Osteocyte (in vitro differentiated cells): ENCODE measurements at regions not wholly inside any gene's neighbourhood (a gene's known extent, or its start where the extent isn't known, plus 50 kb on each side); places are given as distances from the start of the nearest gene placed in this dataset.

ENCODE experiments used
- DNase-seq: peaks from one replicate; pipeline ENCODE4 v3.0.0; 2021; ENCODE audit warnings: mixed read lengths; ENCODE audit not compliant: unreplicated experiment; ENCODE audit errors: extremely low spot score
- H3K27ac Mint-ChIP-seq: one replicate; pipeline ENCODE4 v1.8.0; 2021; ENCODE audit warnings: mild to moderate bottlenecking, mixed read lengths; ENCODE audit not compliant: unreplicated experiment
- H3K27me3 Mint-ChIP-seq: one replicate; pipeline ENCODE4 v1.8.0; 2021; ENCODE audit warnings: mixed read lengths; ENCODE audit not compliant: unreplicated experiment
- H3K36me3 Mint-ChIP-seq: one replicate; pipeline ENCODE4 v1.8.0; 2021; ENCODE audit warnings: mixed read lengths; ENCODE audit not compliant: unreplicated experiment
- H3K4me1 Mint-ChIP-seq: one replicate; pipeline ENCODE4 v1.8.0; 2021; ENCODE audit warnings: mixed read lengths; ENCODE audit not compliant: unreplicated experiment
- H3K4me3 Mint-ChIP-seq: one replicate; pipeline ENCODE4 v1.8.0; 2021; ENCODE audit warnings: mild to moderate bottlenecking, moderate library complexity, mixed read lengths; ENCODE audit not compliant: unreplicated experiment
- H3K9me3 Mint-ChIP-seq: one replicate; pipeline ENCODE4 v1.8.0; 2021; ENCODE audit warnings: mixed read lengths; ENCODE audit not compliant: unreplicated experiment
- CTCF ChIP-seq: fragments of 200-600 bp; sonication (generic); IDR thresholded peaks from 2 replicates; pipeline ENCODE4 v1.5.0; 2021; ENCODE audit warnings: antibody characterized with exemption, mild to moderate bottlenecking, moderate library complexity

DNA sequence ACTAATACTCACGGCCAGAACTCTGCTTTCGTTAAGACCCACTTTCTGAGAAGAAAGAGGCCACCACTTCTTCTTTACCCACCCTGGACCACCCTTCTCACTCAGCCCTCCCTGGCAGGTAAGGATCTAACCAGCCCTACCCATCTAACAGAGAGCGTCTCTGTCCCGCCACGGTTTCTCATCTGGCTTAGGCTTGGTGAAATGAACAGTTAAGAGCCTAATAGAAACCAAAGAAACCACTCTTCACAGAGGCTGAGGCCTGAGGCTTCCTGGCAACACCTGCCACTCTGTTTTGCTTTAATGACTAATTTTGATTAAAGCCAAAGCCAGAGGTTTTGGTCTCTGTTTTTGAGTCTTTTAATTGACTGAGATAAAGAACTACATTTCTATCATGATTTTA, 354.1 kb upstream of the SLC30A5 start:
- no peak for TF ChIP-seq CTCF
- H3K27me3 Mint-ChIP-seq = peaks cover 8% of the 10 kb centered on the region
- DNase-seq = no peak
- no peaks in the 10 kb centered on the region for H3K36me3 Mint-ChIP-seq
- no peak overlapping the region for H3K27ac Mint-ChIP-seq
- no peaks in the 10 kb centered on the region for H3K4me1 Mint-ChIP-seq
- H3K4me3 Mint-ChIP-seq = no peak overlapping the region
- H3K9me3 Mint-ChIP-seq = no peaks in the 10 kb centered on the region

DNA sequence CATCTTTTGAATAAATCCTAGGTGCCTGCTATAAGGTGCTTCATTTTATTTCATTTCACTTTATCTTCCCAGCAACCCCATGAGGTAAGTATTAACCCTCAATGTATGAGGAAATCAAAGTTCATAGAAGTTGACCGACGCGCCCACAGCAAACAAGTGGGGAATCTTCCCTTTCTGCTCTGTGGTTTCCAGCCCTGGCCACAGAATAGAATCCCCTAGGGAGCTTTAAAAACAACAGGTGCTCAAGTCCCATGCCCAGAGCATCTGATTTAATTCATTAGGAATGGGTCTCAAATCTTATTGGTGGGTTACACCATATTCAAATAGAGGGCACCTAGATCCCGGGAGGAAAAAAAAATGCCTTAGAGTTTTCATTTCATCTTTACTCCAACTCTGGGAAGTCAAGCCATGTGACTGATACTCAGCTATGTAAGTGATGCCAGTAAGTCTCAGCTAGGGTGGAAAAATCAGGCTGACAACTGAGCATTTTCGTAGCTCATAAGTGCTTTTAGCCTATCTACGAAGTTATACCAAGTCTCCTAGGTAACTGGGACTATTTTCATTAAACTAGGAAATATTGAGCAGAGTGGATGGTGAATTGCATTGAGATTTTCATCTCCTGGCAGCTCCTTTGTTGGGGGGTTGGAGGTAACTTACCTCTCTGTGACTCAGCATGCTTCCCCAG, 353.4 kb upstream of the SLC30A5 start:
- Mint-ChIP-seq H3K27me3 (peaks cover 8% of the 10 kb centered on the region), H3K9me3 (no peaks in the 10 kb centered on the region), H3K4me1 (no peaks in the 10 kb centered on the region), H3K27ac (no peak overlapping the region), H3K36me3 (no peaks in the 10 kb centered on the region), H3K4me3 (no peak overlapping the region)
- no peak for DNase-seq
- TF ChIP-seq CTCF = no peak

DNA sequence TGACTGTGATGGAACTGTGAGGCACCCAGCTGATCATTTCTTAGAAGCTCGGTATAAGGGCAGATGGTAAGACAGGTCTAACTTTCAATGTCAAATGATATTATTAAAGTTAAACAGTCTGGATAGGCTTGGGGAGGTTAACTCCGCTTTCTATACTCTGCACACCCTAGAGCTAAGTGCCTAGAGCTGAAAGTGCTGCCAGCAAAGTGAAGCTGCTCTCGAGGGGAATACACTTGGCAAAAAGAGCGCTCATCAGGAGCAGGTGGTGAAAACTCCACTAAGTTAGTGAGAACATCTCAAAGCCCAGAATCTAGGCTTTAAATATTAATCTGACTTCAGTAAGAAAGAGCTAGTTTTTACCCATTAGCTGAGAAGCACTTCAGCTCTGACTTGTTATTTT, 349.6 kb upstream of the SLC30A5 start:
- Mint-ChIP-seq H3K4me1 (peaks cover 3% of the 10 kb centered on the region), H3K4me3 (no peak overlapping the region), H3K9me3 (no peaks in the 10 kb centered on the region), H3K27me3 (peaks cover 22% of the 10 kb centered on the region), H3K27ac (no peak overlapping the region), H3K36me3 (no peaks in the 10 kb centered on the region)
- DNase-seq = no peak
- TF ChIP-seq CTCF = no peak

DNA sequence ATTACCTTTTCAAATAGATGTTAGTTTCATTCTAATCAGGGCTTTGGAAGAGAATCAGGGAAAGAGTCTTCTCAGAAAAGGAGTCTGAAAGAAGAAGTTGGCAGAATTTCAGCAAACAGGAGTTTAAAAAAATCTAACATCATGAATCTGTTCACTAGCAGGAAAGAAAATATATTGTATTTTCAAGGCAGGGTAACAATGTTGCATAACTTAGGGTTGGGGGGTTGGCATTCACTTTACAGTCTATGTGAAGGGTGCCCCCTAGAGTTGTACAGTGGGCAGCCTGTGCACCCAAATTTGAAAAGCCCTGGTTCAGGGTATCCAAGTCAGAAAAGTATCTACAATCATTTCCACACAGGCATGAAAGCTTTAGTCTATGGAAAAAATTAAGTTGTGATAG, 348.4 kb upstream of the SLC30A5 start:
- DNase-seq = no peak
- Mint-ChIP-seq H3K36me3 (no peaks in the 10 kb centered on the region), H3K4me1 (peaks cover 3% of the 10 kb centered on the region), H3K4me3 (no peak overlapping the region), H3K27ac (no peak overlapping the region), H3K27me3 (peaks cover 29% of the 10 kb centered on the region), H3K9me3 (no peaks in the 10 kb centered on the region)
- TF ChIP-seq CTCF = peak; percentile 31

GRCh38 chr5:68746220-68746619, 347.6 kb upstream of the SLC30A5 start:
- Mint-ChIP-seq H3K27ac (no peak overlapping the region), H3K4me3 (no peak overlapping the region), H3K9me3 (no peaks in the 10 kb centered on the region), H3K27me3 (peaks cover 35% of the 10 kb centered on the region), H3K4me1 (peaks cover 3% of the 10 kb centered on the region), H3K36me3 (no peaks in the 10 kb centered on the region)
- no peak for TF ChIP-seq CTCF
- DNase-seq = no peak
